ENCODE measurements at regions not wholly inside any gene's neighbourhood (a gene's known extent, or its start where the extent isn't known, plus 50 kb on each side); places are given as distances from the start of the nearest gene placed in this dataset.
A peak's percentile ranks its signal among the peaks of the same experiment; 100 is the strongest.

DNA sequence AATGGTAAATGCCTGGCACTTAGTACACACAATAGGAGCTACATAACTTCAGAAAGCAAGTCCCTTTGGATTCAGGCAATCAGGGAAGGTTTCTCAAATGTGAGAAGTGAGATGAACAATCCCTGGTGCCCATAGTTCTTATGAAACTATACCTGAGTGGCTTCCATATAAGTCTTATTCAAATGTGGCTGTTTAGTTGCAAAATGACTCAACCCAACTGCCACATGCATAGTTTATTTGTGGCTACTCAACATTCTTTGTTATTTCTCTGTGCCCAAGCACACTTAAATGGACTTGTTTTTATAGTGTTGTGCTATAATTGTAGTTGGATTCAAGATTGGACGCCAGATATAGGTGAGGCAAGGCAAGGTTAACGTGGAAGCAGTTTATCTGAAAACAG, 93.7 kb upstream of the ATXN1 start:
- DNase-seq (ENCODE audit: low read depth, low spot score) = peak; percentile 63

DNA sequence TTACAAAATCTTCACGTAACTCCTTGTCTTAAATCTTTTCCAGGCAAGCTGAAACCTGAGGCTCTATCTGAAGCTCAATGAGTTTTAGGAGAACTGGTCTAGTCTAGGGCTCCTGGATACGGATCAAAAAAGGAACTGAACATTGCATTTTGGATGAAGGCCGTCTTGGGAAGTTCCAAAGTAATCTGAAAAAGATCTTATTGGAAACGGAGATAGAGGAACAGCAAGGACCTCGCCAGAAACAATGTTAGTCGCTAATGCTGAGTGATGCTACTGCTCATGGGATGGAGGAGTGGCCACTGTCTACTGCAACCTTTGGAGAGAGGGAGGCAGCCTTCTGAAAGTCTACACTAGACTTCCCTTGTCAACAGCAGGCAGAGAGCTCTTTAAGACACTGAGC, 91.4 kb upstream of the ATXN1 start:
- DNase-seq (ENCODE audit: low read depth, low spot score) = no peak

DNA sequence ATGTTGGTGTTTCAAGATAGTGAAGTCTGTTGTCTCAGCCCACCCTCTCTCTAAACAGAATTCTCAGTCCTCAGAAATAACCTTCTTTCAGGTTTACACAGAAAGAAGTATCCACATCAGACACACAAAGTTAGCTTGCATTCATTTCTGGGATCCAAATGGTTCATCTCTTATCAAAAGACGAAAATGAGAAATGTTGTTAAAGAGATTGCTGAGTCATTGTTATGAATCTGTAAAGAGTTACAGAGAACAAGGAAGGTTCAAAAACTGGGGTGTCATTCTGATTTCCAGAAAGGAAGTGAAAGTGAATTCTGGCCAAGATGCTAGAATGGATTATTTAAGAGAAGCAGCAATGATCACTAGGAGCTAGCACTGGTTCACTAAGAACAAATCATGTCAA, 90.5 kb upstream of the ATXN1 start:
- no peak for DNase-seq (ENCODE audit: low read depth, low spot score)

DNA sequence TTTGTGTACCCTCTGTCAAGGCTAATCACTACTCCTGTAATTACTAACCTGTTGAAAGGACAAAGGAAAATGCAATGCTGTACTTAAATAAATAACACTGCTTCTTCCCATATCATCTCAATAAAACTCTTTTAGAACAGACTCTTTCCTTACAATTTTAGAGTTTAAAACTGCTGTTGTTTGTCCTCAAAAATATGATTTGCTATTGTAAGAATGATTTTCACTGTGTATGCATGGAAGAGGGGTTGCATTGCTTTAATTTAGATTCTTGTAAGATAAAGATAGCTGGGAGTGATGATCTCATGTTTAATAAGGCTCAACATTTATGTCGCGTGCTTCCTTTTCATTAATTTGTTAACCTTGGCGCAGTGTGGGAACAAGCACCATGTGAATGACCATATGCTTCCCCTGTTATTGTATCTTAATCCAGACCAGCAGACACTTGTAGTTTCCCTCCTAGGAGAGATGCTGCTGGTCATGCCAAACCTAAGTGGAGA, 89.8 kb upstream of the ATXN1 start:
- no peak for DNase-seq (ENCODE audit: low read depth, low spot score)

DNA sequence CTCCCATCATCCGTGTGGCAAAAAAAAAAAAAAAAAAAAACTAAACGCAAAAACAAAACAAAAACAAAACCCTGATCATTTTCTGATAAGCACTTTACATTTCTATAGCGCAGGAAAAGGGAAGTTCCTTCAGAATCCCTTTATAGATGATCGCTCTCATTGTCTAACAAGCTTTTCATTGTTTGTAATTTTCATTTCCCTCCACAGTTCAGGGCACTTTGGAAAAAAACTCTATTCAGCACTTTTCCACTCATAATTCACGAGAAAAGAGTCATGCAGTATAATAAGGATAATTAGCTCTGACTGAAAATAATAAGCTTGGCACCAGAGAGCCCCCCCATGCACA, 89.4 kb upstream of the ATXN1 start:
- no peak for DNase-seq (ENCODE audit: low read depth, low spot score)

DNA sequence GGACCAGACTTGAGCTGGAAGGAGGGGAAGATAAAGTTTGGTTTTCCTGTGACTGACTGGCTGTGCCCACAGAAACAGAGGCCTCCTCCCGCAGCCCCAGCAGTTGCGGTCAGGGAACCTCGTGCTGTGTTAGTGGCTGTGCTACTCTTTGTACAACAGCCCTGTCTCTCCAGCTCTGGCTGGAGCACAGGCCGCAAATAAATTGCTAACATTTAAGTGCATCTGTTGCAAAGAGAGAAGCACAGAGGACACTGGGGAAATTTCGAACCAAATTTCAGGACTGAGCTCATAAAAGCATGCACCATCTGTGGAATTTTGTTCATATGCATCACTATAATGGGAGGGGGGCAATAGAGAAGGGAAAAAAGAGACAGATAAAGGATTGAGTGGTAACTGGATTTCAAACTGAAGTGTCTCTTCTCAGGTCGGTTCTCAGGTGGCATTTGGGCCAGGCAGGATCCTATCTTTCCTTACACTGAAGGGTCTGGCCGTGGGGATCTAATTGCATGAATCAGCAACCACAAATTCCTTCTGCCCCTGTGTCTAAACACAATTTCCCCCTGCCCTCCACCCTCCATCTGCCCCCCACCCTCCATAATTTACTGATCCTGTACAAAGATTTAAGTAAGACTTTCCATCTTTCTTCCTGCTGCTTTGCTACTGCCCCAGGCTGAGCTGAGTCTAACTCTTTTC, 88.9 kb upstream of the ATXN1 start:
- peak; percentile 75 for DNase-seq (ENCODE audit: low read depth, low spot score)

DNA sequence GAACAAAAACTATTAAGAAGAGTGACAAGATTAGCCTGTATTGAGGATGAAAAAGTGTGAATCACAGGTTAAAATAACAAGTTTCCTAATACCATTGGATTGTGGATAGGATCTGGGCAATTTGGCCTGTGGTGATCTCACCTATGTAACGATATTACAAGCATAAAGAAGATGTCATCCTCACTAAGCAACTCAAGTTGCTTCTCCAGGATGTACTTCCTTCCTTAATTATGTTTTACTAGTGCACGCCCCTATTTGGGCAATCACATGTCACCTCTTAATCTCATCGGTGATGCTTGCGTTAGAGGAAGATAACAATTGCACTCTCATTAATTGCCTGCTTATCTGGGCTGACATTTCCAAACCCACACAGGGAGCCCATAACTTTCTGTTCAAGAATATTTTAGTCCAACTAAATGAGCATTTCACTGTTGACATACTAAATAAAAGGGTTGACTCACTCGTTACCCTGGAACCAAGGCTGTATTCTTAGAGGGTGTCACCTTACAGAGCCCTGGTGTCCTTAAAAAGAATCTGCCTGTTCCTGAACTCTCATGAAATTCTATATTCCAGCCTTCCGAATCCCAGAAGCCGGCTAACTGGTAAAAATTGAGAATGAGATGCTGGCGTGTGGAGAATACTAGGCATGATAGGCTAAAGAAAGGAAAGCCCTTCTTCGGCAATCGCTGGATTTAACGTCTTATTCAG, 88.2 kb upstream of the ATXN1 start:
- DNase-seq (ENCODE audit: low read depth, low spot score) = peak; percentile 75

DNA sequence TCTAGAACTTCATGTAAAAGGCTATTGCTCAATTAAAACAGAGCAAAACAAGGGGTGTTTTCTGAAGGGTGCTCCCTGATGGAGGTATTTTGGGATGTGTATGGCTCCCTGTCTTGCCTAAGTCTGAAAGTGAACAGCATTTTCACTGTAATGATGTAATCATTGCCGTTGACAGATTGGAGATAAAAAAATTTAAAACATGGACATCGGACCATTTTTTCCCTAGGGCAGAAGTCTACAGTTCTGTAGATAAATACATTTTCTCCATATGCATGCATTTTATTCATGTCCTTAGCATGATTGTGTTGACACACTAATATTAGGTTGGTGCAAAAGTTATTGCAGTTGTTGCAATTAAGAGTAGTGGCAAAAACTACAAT, 85.1 kb upstream of the ATXN1 start:
- no peak for DNase-seq (ENCODE audit: low read depth, low spot score)

DNA sequence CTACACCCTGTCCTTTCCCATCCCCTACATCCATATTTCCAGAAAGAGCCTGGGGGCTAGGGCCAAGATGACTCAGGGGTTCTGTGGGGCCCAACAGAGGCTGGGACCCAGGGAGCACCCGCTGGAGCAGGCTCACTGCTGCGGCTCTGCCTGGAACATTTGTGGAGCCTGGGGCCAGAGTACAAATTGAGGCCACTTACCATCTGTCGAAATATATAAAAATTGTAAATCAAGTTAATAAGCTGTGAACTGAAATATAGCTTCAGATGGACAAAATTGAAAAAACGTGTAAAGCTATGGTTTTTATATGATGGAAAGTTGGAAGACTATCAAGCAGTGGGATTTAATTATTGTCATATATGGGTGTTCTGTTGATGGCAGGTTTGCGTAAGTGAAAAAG, 82.9 kb upstream of the ATXN1 start:
- DNase-seq (ENCODE audit: low read depth, low spot score) = no peak

DNA sequence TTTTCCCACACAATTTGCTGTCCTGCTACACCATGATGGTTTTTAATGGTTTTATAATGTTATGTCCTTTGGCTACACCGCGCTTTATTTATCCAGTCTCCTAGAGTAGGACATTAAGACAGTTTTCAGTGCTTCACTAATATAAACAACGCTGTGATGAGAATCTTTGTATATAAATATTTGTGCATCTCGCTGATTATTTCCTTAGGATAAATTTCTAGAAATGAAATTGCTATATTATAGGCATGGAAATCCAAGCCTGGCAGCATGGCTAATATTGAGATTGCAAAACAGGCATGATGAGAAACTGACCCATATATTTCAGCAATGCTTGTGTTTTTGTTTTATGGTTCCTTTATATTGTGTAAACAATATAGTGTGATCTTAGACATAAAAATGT, 81.4 kb upstream of the ATXN1 start:
- no peak for DNase-seq (ENCODE audit: low read depth, low spot score)

DNA sequence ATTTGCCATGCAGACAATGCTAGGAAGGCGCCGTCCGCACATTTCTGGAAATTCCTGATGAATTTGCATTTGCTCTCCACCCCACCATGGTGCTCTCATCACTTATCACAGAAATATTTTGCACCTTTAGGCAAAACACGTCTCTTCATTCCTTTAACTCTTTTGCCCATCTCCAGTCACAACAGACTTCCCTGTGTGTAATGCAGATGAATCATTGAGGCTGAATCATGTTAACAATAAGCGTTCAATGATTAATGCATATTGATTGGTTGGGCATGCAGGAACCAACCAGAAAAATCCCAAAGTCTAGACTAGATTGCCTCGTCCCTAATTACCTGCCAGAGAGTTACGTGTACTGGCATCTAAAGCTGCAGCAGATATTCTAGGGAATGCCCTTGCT, 80.0 kb upstream of the ATXN1 start:
- no peak for DNase-seq (ENCODE audit: low read depth, low spot score)

DNA sequence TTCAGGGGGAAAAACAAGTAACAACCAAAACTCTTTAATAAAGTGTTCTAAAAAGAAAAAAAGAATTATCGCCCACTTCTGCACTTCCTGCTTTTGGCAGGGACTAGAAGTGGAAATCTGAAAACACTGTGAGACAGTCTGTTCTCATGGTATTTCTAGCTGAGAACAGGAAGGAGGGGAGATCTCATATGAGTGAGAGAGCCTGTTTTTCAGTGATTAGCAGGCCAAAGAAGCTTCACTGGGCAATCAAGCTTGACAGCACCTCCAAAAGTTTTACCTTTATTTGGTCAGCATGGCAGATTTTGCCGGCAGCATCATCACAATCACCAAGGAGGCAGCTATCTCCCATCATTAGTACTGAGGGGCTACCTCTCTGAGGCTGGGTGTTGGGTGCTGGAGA, 79.5 kb upstream of the ATXN1 start:
- no peak for DNase-seq (ENCODE audit: low read depth, low spot score)

DNA sequence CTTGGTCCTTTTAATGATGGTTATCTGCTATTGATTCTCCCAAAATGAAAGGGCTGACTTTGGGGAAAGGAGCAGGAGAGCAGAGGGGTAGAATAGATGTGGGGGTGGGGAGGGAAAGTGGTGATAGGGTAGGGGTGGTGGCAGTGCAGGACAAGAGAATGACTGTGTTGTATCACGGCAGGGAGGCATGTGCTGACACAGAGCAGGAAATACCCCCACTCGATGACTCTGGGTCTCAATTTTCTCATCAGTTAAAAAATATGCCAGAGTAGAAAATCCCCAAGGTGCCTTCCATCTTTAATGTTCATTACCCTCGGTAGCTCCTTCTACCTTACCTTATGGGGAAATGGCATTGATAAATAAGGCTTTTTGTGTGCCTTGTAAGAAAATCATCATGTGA, 79.0 kb upstream of the ATXN1 start:
- no peak for DNase-seq (ENCODE audit: low read depth, low spot score)

DNA sequence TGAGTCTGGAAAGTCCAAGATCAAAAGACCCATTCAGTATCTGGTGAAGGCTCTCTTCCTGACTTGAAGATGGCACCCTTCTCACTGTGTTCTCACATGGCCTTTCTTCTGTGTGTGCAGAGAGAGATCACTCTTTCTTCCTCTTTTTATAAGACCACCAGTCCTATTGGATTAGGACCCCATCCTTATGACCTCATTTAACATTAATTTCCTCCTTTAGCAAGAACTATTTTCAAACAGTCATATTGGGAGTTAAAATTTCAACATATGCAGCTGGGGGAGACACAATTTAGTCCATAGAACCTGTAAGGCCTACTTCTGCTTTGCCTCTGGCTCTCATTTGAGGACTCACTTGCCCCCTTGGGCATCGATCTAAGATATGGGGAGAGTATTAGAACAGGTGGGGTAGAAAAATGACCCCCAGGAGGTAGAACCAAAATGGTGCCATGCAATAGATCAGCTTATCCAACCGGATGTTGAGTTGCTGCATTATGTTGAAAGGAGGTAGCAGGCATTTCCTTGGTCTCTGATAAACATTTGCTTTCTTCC, 78.4 kb upstream of the ATXN1 start:
- DNase-seq (ENCODE audit: low read depth, low spot score) = no peak

DNA sequence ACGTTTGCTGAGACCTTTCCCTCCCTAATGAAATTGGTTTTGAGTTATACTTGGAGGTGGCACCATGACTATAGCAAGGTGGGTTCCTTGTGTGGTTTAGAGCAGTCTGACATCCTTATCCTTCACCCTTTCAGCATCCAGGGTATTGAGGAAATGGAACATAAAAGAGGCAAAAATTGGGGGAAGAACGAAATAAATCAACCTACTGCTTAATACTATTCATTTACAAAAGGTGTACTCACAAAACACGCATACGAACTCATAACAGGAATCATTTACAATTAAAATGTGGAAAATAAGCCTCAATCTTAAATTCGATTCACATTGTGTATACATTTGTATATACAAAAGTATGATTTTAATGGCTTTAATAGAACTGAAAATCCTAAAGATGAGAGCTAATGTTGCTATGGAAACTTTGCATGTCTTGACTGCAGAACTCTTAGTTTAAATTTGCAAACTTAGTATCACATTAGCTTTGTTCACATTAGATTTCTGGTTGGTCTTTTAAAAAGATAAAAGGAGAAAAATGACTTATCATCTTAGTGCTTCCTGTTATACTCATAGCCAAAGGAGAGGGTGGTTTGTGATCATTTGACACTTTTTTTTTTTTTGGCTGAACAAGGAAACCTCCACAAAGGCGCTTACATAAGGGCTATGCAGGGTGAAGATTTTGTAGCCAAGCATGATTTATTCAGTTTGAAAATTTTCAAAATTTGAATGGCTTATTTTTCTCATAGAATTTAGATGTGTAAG, 76.1 kb upstream of the ATXN1 start:
- no peak for DNase-seq (ENCODE audit: low read depth, low spot score)

DNA sequence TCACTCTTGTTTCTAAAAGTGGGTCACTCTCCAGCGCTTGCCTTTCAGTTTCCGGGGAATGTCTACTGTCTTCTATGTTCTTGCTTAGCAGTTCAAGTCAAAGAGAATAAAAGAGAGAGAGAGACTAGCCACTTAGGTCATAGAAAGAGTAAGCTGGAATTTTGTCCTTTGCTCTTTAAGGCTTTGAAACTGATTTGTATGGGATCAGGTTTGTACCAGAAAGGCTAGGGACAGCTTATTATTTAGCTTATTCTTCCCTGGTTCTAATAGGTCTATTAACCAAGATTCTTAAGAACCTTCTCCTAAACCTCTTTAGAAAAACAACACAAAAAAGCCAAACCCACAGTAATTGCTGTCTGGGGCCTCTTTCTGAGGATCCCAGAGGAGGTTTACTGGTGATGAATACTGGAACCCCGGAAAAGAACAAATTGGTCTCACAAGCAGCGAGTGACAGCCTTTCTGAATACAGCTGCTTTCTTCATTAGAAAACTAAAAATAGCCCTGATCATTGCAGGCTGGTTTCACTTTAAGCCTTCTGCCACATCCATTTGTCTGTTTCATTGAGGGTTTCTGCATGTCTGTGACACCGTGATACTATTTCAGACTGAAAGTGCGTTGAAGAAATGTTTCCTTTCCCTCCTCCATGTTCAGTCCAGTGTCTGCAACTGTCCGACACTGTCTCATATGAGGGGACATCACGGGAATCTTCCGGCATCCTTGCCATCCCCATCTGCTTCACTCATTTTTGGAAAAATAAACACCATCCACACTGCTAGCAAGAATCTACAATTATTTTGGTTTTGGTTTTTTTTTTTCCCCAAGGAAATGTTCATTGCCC, 75.1 kb upstream of the ATXN1 start:
- DNase-seq (ENCODE audit: low read depth, low spot score) = peak; percentile 21

DNA sequence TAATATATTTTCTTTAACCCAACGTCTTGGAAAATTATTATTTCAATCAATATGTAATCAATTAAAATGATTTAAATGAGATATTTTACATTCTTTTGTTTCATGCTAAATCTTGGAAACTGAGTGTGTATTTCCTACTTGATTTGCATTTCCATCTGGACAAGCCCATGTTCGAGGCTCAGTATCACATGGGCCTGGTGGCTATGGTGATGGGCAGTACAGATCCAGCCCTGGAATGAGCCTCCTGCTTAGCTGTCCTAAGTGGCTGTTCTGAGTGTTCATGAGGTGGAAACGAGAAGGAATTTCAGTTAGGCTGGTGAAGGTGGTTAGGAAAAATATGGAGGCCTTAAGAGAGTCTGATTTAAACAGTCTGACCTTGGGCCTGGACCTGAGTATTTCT, 73.0 kb upstream of the ATXN1 start:
- no peak for DNase-seq (ENCODE audit: low read depth, low spot score)

DNA sequence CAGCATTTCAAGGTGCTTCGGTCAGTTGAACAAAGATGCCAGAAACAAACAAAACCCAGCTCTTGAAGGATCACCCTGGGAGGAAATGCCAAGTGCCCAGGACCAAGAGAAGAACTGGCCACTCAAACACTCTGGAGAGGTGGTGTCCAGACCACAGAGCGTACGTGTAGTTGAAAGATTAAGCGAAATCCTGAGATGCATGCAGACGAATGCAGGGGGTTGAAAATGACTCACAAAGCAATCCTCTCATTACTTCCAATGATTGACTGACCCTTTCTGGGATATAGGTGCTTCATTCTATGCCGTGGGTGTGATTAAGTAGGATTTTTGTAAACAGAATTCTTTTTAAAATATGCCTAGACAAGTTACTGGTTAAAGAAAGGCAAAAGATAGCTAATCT, 71.5 kb upstream of the ATXN1 start:
- peak; percentile 67 for DNase-seq (ENCODE audit: low read depth, low spot score)

DNA sequence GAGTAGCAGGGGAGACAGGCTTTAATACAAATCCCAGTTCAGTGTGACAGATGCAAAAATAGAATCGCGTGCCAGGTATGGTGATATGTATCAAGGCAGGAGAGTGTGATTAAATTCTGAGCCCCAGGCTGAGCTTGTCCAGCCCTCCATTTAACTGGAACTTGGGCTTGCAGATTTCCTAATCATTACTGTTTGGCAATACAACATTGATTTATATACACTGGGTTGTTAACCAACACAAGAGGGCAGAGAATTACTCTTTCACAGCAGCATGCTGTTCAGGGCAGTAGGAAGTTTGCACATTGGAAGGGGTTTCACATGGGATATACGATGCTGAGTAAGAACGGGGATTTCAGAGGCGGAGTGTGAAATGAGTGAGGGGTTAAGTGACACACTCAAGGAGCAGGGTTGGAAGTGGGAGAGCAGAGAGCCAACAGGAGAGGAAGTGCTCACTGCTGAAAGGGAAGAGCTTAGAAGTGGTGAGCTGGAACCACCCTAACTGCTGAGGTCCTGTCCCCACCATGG, 70.8 kb upstream of the ATXN1 start:
- DNase-seq (ENCODE audit: low read depth, low spot score) = no peak

DNA sequence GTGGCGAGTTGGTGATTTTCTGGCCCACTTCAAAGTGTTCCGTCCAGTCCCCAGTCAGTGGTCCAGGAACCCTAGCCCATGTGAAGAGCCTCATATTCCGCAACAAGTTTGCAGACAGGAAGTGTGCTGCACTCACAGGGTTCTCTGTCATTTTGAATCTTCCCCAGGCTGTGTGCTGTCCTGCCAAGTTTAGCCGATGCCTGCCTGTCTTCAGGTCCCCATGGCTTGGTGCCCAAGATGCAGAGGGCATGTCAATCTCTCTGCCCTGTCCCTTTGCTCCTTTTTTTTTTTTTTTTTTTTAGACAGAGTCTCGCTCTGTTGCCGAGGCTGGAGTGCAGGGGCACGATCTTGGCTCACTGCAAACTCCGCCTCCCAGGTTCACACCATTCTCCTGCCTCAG, 69.9 kb upstream of the ATXN1 start:
- no peak for DNase-seq (ENCODE audit: low read depth, low spot score)

DNA sequence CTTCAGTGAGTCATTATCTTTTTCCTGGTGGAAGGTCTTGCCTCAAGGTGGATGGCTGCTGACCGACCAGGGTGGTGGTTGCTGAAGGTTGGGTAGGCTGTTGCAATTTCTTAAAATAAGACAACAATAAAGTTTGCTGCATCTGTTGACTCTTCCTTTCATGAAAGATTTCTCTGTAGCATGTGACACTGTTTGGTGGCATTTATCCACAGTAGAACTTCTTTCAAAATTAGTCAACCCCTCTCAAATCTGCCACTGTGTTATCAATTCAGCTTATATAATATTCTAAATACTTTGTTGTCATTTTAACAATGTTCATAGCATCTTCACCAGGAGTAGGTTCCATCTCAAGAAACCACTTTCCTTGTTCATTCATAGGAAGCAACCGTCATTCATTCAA, 66.8 kb upstream of the ATXN1 start:
- DNase-seq (ENCODE audit: low read depth, low spot score) = no peak
